ENCODE measurements at regions not wholly inside any gene's neighbourhood (a gene's known extent, or its start where the extent isn't known, plus 50 kb on each side); places are given as distances from the start of the nearest gene placed in this dataset.

GRCh38 chr2:219976871-219977270, 349.4 kb downstream of the SLC4A3 start:
- Histone ChIP-seq H4K20me1 (ENCODE audit: low read length) (no peaks in the 10 kb centered on the region), H3K27ac (ENCODE audit: low read length) (no peak overlapping the region), H3F3A (ENCODE audit: low read length, unreplicated experiment) (no peaks in the 10 kb centered on the region), H3K4me3 (ENCODE audit: low read length) (no peak overlapping the region), H3K4me1 (ENCODE audit: insufficient read depth, low read length) (no peaks in the 10 kb centered on the region), H3K9ac (ENCODE audit: low read length) (no peak overlapping the region), H3K4me2 (ENCODE audit: low read length) (no peak overlapping the region), H3K79me2 (ENCODE audit: low read length) (no peaks in the 10 kb centered on the region), H2AFZ (ENCODE audit: low read length) (no peak overlapping the region), H3K36me3 (ENCODE audit: low read depth, low read length) (no peaks in the 10 kb centered on the region), H3K9me2 (replicated peaks; ENCODE audit: low read length) (no peaks in the 10 kb centered on the region), H3K27me3 (ENCODE audit: low read length) (no peaks in the 10 kb centered on the region), H3K9me3 (ENCODE audit: low read length) (no peaks in the 10 kb centered on the region)
- no TSS peak for BruUV-seq (replicated peaks)
- DNase-seq, result no peak
- TF ChIP-seq EZH2 (IDR thresholded peaks at IDR 0.05; ENCODE audit: low read length, unreplicated experiment) (no peak), CTCF (conservative IDR thresholded peaks at IDR 0.05; ENCODE audit: low read depth, low read length) (no peak), EZH2phosphoT487 (IDR thresholded peaks at IDR 0.05; ENCODE audit: borderline replicate concordance, low read length) (no peak)
- POLR2A ChIA-PET (ENCODE audit: unreplicated experiment), result no interaction called here
- intact Hi-C loops (cut with micrococcal nuclease), result no loop called here
- CTCF ChIA-PET, result no interaction called here
- no peak for ATAC-seq

- H3K4me2 ChIP-seq (ENCODE audit: low read length), result no peak overlapping the region
- no peaks in the 10 kb centered on the region for H3K79me2 ChIP-seq (ENCODE audit: low read length)
- H4K20me1 ChIP-seq (ENCODE audit: low read length), result no peaks in the 10 kb centered on the region
- no peak overlapping the region for H2AFZ ChIP-seq (ENCODE audit: low read length)
- ATAC-seq (no peak), DNase-seq (no peak)
- H3F3A ChIP-seq (ENCODE audit: low read length, unreplicated experiment), result no peaks in the 10 kb centered on the region
- no peak overlapping the region for H3K4me3 ChIP-seq (ENCODE audit: low read length)
- no peaks in the 10 kb centered on the region for H3K9me3 ChIP-seq (ENCODE audit: low read length)
- no peaks in the 10 kb centered on the region for H3K4me1 ChIP-seq (ENCODE audit: insufficient read depth, low read length)
- no peak overlapping the region for H3K27ac ChIP-seq (ENCODE audit: low read length)
- H3K36me3 ChIP-seq (ENCODE audit: low read depth, low read length), result no peaks in the 10 kb centered on the region
- ChIA-PET CTCF (no interaction called here), POLR2A (ENCODE audit: unreplicated experiment) (no interaction called here)
- BruUV-seq (replicated peaks), result no TSS peak
- H3K9me2 ChIP-seq (replicated peaks; ENCODE audit: low read length), result no peaks in the 10 kb centered on the region
- TF ChIP-seq CTCF (conservative IDR thresholded peaks at IDR 0.05; ENCODE audit: low read depth, low read length) (no peak), EZH2phosphoT487 (IDR thresholded peaks at IDR 0.05; ENCODE audit: borderline replicate concordance, low read length) (no peak), EZH2 (IDR thresholded peaks at IDR 0.05; ENCODE audit: low read length, unreplicated experiment) (no peak)
- intact Hi-C loops (cut with micrococcal nuclease), result no loop called here
- H3K9ac ChIP-seq (ENCODE audit: low read length), result no peak overlapping the region
- no peaks in the 10 kb centered on the region for H3K27me3 ChIP-seq (ENCODE audit: low read length)
Observed at GRCh38 chr2:219980638-219981037, 353.2 kb downstream of the SLC4A3 start.

GRCh38 chr2:219983836-219984235, 356.4 kb downstream of the SLC4A3 start:
- no TSS peak for BruUV-seq (replicated peaks)
- 0 out of 2 replicates have a peak, but pooled peaks cover 8% of the 10 kb centered on the region for H3K4me1 ChIP-seq (ENCODE audit: insufficient read depth, low read length)
- ATAC-seq (no peak), DNase-seq (no peak)
- POLR2A ChIA-PET (ENCODE audit: unreplicated experiment), result no interaction called here
- no peak overlapping the region for H3K9ac ChIP-seq (ENCODE audit: low read length)
- no peaks in the 10 kb centered on the region for H3K9me3 ChIP-seq (ENCODE audit: low read length)
- H2AFZ ChIP-seq (ENCODE audit: low read length), result no peak overlapping the region
- no peaks in the 10 kb centered on the region for H3K27me3 ChIP-seq (ENCODE audit: low read length)
- H3K79me2 ChIP-seq (ENCODE audit: low read length), result no peaks in the 10 kb centered on the region
- CTCF ChIA-PET, result no interaction called here
- H3K9me2 ChIP-seq (replicated peaks; ENCODE audit: low read length), result no peaks in the 10 kb centered on the region
- TF ChIP-seq EZH2 (IDR thresholded peaks at IDR 0.05; ENCODE audit: low read length, unreplicated experiment) (no peak), EZH2phosphoT487 (IDR thresholded peaks at IDR 0.05; ENCODE audit: borderline replicate concordance, low read length) (no peak), CTCF (conservative IDR thresholded peaks at IDR 0.05; ENCODE audit: low read depth, low read length) (no peak)
- H3K4me2 ChIP-seq (ENCODE audit: low read length), result no peak overlapping the region
- H4K20me1 ChIP-seq (ENCODE audit: low read length), result no peaks in the 10 kb centered on the region
- intact Hi-C loops (cut with micrococcal nuclease), result no loop called here
- no peak overlapping the region for H3K4me3 ChIP-seq (ENCODE audit: low read length)
- no peak overlapping the region for H3K27ac ChIP-seq (ENCODE audit: low read length)
- H3K36me3 ChIP-seq (ENCODE audit: low read depth, low read length), result no peaks in the 10 kb centered on the region
- no peaks in the 10 kb centered on the region for H3F3A ChIP-seq (ENCODE audit: low read length, unreplicated experiment)
